HepG2 (cell line): ENCODE measurements at regions not wholly inside any gene's neighbourhood (a gene's known extent, or its start where the extent isn't known, plus 50 kb on each side); places are given as distances from the start of the nearest gene placed in this dataset.

Experiments used
- ATAC-seq: fragments of 200-7000 bp; cut with Tn5 transposase; 3 replicates; pipeline ENCODE4 v1.9.1; 2020; ENCODE audit warnings: mild to moderate bottlenecking, moderate library complexity
- BruUV-seq: library from RNA; stranded (reverse); fragments of 400-500 nt; replicated peaks from 2 replicates; lab custom pipeline; 2021; lab: Mats Ljungman, UMichigan
- CTCF ChIA-PET: fragments of 300-600 bp; formaldehyde crosslinking; extraction: SDS; loops from one replicate; lab custom pipeline; 2021; ENCODE audit warnings: low total read pairs, inconsistent platforms, low intra/inter-chr PET ratio; lab: Yijun Ruan, JAX
- POLR2A ChIA-PET: fragments of 350-600 bp; sonication (Branson Sonifier 250); formaldehyde crosslinking; loops from one replicate; lab custom pipeline; 2020; ENCODE audit warnings: antibody characterized with exemption, inconsistent platforms; lab: Yijun Ruan, JAX
- DNase-seq: peaks from one replicate; pipeline ENCODE4 v3.0.0-alpha.2; 2015; ENCODE audit warnings: low spot score
- FAIRE-seq: peaks from 3 replicates; lab custom pipeline; 2011; peaks lifted over from hg19 to GRCh38; lab: Jason Lieb, UNC
- H2AFZ ChIP-seq: one replicate; pipeline ENCODE4 v1.6.1; 2011; ENCODE audit warnings: low read length, inconsistent platforms
- H3K27ac ChIP-seq: fragments of 300-600 bp; 3 replicates; pipeline ENCODE4 v1.8.0; 2011; ENCODE audit warnings: mixed run types, mild to moderate bottlenecking, mixed read lengths, low read length, inconsistent platforms; ENCODE audit not compliant: insufficient read depth; ENCODE audit errors: extremely low read length
- H3K27me3 ChIP-seq, 2 experiments: fragments of 200-600 bp in 1 of 2; 2 replicates in 1 of 2; 3 replicates in 1 of 2; pipeline versions ENCODE4 v1.6.0 to v1.8.0; 2011; ENCODE audit warnings: low read length in 2 of 2, mild to moderate bottlenecking in 2 of 2, moderate library complexity in 2 of 2, inconsistent platforms in 1 of 2; ENCODE audit not compliant: insufficient read depth in 2 of 2, control insufficient read depth in 1 of 2
- H3K36me3 ChIP-seq, 2 experiments: fragments of 200-600 bp in 1 of 2; replicated peaks in 1 of 2; 2 replicates in 1 of 2; 3 replicates in 1 of 2; pipeline versions ENCODE4 v1.5.1 to v1.8.0; 2011; ENCODE audit warnings: low read length in 2 of 2, inconsistent platforms in 1 of 2; ENCODE audit not compliant: insufficient read depth in 2 of 2, control insufficient read depth in 1 of 2
- H3K4me1 ChIP-seq: 2 replicates; pipeline ENCODE4 v1.5.1; 2012; ENCODE audit warnings: low read length, inconsistent platforms; ENCODE audit not compliant: insufficient read depth
- H3K4me2 ChIP-seq: 2 replicates; pipeline ENCODE4 v1.6.0; 2011; ENCODE audit warnings: low read depth, low read length, inconsistent platforms
- H3K4me3 ChIP-seq, 3 experiments: fragments of 200-600 bp in 1 of 3; sonication (generic), shearing (Covaris generic) in 1 of 3; replicated peaks in 1 of 3; 2 replicates each; pipeline ENCODE4 v1.5.1; 2011 to 2016; ENCODE audit warnings: low read length in 3 of 3, inconsistent platforms in 2 of 3, low read depth in 2 of 3, mild to moderate bottlenecking in 2 of 3, control low read depth in 1 of 3, mixed read lengths in 1 of 3; ENCODE audit not compliant: insufficient read depth in 1 of 3
- H3K79me2 ChIP-seq: one replicate; pipeline ENCODE4 v1.6.1; 2011; ENCODE audit warnings: low read length, inconsistent platforms; ENCODE audit not compliant: insufficient read depth
- H3K9ac ChIP-seq: 2 replicates; pipeline ENCODE4 v1.6.0; 2011; ENCODE audit warnings: mild to moderate bottlenecking, low read depth, low read length, inconsistent platforms; ENCODE audit not compliant: insufficient read depth
- H3K9me3 ChIP-seq: 2 replicates; pipeline ENCODE4 v1.5.1; 2012; ENCODE audit warnings: mild to moderate bottlenecking, low read length
- H4K20me1 ChIP-seq: 2 replicates; pipeline ENCODE4 v1.6.0; 2011; ENCODE audit warnings: inconsistent platforms, mild to moderate bottlenecking, low read length, moderate library complexity; ENCODE audit not compliant: insufficient read depth
- EP300 ChIP-seq, 3 experiments: sonication (generic) in 1 of 3; formaldehyde crosslinking in 1 of 3; IDR thresholded peaks; 2 replicates each; pipeline versions ENCODE4 v1.5.1 to v1.6.1; 2011 to 2020; ENCODE audit warnings: low read depth in 2 of 3, low read length in 2 of 3, borderline replicate concordance in 1 of 3, improper control_type of control experiment in 1 of 3, mild to moderate bottlenecking in 1 of 3, missing genetic modification reagents in 1 of 3, moderate library complexity in 1 of 3
- HDAC1 ChIP-seq: sonication (generic); formaldehyde crosslinking; IDR thresholded peaks from 2 replicates; pipeline ENCODE4 v1.5.1; 2020; ENCODE audit warnings: mild to moderate bottlenecking, missing genetic modification reagents
- JUNB ChIP-seq: sonication (generic); formaldehyde crosslinking; IDR thresholded peaks from 2 replicates; pipeline ENCODE4 v1.8.0; 2022; ENCODE audit warnings: missing genetic modification reagents, mild to moderate bottlenecking, borderline replicate concordance
- MEIS2 ChIP-seq: sonication (generic); formaldehyde crosslinking; IDR thresholded peaks from 2 replicates; pipeline ENCODE4 v1.9.0; 2021; ENCODE audit warnings: mild to moderate bottlenecking, missing genetic modification reagents
- MTA1 ChIP-seq: sonication (generic); formaldehyde crosslinking; IDR thresholded peaks from 2 replicates; pipeline ENCODE4 v1.4.0; 2020; ENCODE audit warnings: missing genetic modification reagents, mild to moderate bottlenecking, borderline replicate concordance
- NCOA1 ChIP-seq: sonication (generic); formaldehyde crosslinking; IDR thresholded peaks from 2 replicates; pipeline ENCODE4 v1.9.0; 2021; ENCODE audit warnings: missing genetic modification reagents
- SALL2 ChIP-seq: sonication (generic); formaldehyde crosslinking; IDR thresholded peaks from 2 replicates; pipeline ENCODE4 v1.8.1; 2023; ENCODE audit warnings: mild to moderate bottlenecking, missing genetic modification reagents, inconsistent platforms
- SIX4 ChIP-seq: sonication (generic); formaldehyde crosslinking; IDR thresholded peaks from 2 replicates; pipeline ENCODE4 v1.4.0; 2020; ENCODE audit warnings: missing genetic modification reagents
- SOX13 ChIP-seq, 3 experiments: fragments of 450-650 bp in 1 of 3; sonication (generic) in 1 of 3; formaldehyde crosslinking in 1 of 3; IDR thresholded peaks in 2 of 3; conservative IDR thresholded peaks in 1 of 3; 2 replicates each; pipeline versions ENCODE4 v1.5.0 to v1.6.1; 2016 to 2020; ENCODE audit warnings: antibody characterized with exemption in 1 of 3, mild to moderate bottlenecking in 1 of 3, missing compliant biosample characterization in 1 of 3, missing genetic modification reagents in 1 of 3, moderate library complexity in 1 of 3
- SRF ChIP-seq: IDR thresholded peaks from 2 replicates; pipeline ENCODE4 v1.6.1; 2011; ENCODE audit warnings: mild to moderate bottlenecking, low read depth, low read length, moderate library complexity
- SRY ChIP-seq: sonication (generic); formaldehyde crosslinking; IDR thresholded peaks from 2 replicates; pipeline ENCODE4 v1.8.0; 2022; ENCODE audit warnings: mild to moderate bottlenecking, missing genetic modification reagents
- ZC3H13 ChIP-seq: sonication (generic); formaldehyde crosslinking; IDR thresholded peaks from 2 replicates; pipeline ENCODE4 v1.8.1; 2023; ENCODE audit warnings: mild to moderate bottlenecking, missing genetic modification reagents, moderate library complexity
- ZMYM3 ChIP-seq: sonication (generic); formaldehyde crosslinking; IDR thresholded peaks from 2 replicates; pipeline ENCODE4 v1.5.1; 2020; ENCODE audit warnings: mild to moderate bottlenecking, missing genetic modification reagents
- ZNF460 ChIP-seq: sonication (generic); formaldehyde crosslinking; IDR thresholded peaks from 2 replicates; pipeline ENCODE4 v1.5.1; 2020; ENCODE audit warnings: missing genetic modification reagents, mild to moderate bottlenecking, borderline replicate concordance
- ZNF563 ChIP-seq: sonication (generic); formaldehyde crosslinking; IDR thresholded peaks from 2 replicates; pipeline ENCODE4 v1.8.0; 2022; ENCODE audit warnings: mild to moderate bottlenecking, moderate library complexity, missing genetic modification reagents
- ZNF746 ChIP-seq: sonication (generic); formaldehyde crosslinking; IDR thresholded peaks from 2 replicates; pipeline ENCODE4 v1.8.0; 2022; ENCODE audit warnings: mild to moderate bottlenecking, missing genetic modification reagents
- ZNF766 ChIP-seq: sonication (generic); formaldehyde crosslinking; IDR thresholded peaks from 2 replicates; pipeline ENCODE4 v1.5.0; 2020; ENCODE audit warnings: missing genetic modification reagents, borderline replicate concordance
- ZSCAN29 ChIP-seq: sonication (generic); formaldehyde crosslinking; conservative IDR thresholded peaks from 2 replicates; pipeline ENCODE4 v1.4.0; 2020; ENCODE audit warnings: mild to moderate bottlenecking, missing genetic modification reagents
- WGBS: methylation state at CpG from one replicate; pipeline ENCODE4 v1.1.6; 2017; ENCODE audit warnings: low lambda C conversion rate; 5-methylcytosine and 5-hydroxymethylcytosine counted together
- in situ Hi-C: cut with HindIII; loops from 2 replicates; pipeline ENCODE4 v1.10.0; 2017; ENCODE audit warnings: low pct_unique_long_range_greater_than_20kb; ENCODE audit not compliant: extremely low pct_ligation_motif_present
- intact Hi-C: fragments of 100-400 bp; cut with micrococcal nuclease; formaldehyde crosslinking; loops from one replicate; pipeline ENCODE4 v1.10.0; 2022; ENCODE audit not compliant: unreplicated experiment

DNA sequence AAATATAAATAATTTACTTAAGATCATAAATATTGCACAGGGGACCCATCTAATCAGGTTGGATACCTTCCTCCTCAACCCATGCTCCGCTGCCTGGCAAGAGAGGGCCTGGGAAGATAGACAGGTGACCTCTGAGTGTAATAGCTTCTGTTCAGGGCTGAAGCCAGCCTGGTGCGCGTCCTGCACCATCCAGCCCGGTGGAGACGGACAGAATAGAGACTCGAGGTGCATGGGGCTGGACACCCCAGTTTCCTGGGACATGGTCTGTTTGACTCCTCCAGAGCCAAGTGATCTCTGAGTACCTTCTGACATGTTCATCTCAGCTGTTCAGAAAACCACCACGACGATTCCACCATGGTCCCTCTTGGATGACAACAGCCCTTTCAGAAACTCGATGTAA is 209.3 kb upstream of the MYT1L start:
- Histone ChIP-seq H3K4me1 (peaks cover 18% of the 10 kb centered on the region), H3K4me2 (no peak overlapping the region), H4K20me1 (no peaks in the 10 kb centered on the region), H3K9ac (no peak overlapping the region), H3K9me3 (no peaks in the 10 kb centered on the region), H3K79me2 (no peaks in the 10 kb centered on the region), H2AFZ (no peak overlapping the region), H3K27ac (no peak overlapping the region), H3K4me3 (no peak overlapping the region), H3K27me3 (peaks cover 1 to 3% of the 10 kb centered on the region in 2 experiments; a peak in 3 of 5 replicates), H3K36me3 (no peaks in the 10 kb centered on the region)
- WGBS, result 40% methylated on average over 9 of the region's 9 CpGs
- intact Hi-C loops (no loop called here), in situ Hi-C loops (no loop called here)
- no TSS peak for BruUV-seq
- ChIA-PET POLR2A (no interaction called here), CTCF (no interaction called here)
- DNase-seq (no peak), FAIRE-seq (no peak), ATAC-seq (no peak)
- no peak for TF ChIP-seq SOX13 (IDR thresholded peaks at IDR 0.05)
- TF ChIP-seq SOX13 (CRISPR knock-in tag; conservative IDR thresholded peaks at IDR 0.05 in 1 of 2, IDR thresholded peaks at IDR 0.05 in 1 of 2), result no peak
- TF ChIP-seq ZSCAN29, result no peak
- TF ChIP-seq ZNF746, result no peak
- no peak for TF ChIP-seq NCOA1 (CRISPR knock-in tag)
- TF ChIP-seq ZC3H13 (CRISPR knock-in tag), result no peak
- no peak for TF ChIP-seq ZNF766
- no peak for TF ChIP-seq SRY (CRISPR knock-in tag)
- no peak for TF ChIP-seq ZMYM3 (CRISPR knock-in tag)

DNA sequence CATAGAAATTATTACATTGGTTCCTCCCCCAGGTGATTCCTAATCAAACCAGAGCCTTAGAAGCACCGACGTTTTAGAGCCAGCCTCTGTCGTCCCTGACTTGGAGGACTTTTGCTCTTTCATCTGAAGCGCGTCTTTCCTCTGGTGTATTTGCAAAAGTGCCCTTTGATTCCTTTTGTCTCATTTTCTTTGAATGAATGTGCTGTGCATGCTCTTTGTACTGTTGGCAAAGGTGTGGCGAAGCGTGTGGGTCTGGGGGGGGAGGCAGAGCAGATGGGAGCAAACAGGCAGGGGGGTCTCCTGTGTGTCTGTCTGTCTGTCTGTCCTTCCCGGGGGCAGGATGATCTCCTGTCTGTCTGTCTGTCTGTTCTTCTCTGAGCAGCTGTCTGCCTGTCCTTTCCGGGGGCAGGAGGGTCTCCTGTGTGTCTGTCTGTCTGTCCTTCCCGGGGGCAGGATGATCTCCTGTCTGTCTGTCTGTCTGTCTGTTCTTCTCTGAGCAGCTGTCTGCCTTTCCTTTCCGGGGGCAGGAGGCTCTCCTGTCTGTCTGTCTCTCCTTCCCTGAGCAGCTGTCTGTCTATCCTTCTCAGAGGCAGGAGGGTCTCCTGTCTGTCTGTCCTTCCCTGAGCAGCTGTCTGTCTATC is 205.5 kb upstream of the MYT1L start:
- no peak overlapping the region for H2AFZ ChIP-seq
- H3K9ac ChIP-seq, result no peak overlapping the region
- peak overlapping the region; percentile 41 for H3K4me2 ChIP-seq
- WGBS, result 1% methylated on average over 11 of the region's 11 CpGs
- intact Hi-C loops, result no loop called here
- H3K4me3 ChIP-seq, result peak overlapping the region in 1 of 3 experiments; percentile 6; a peak in 1 of 6 replicates
- in situ Hi-C loops, result no loop called here
- H4K20me1 ChIP-seq, result no peaks in the 10 kb centered on the region
- DNase-seq, result peak; percentile 86
- ChIA-PET CTCF (no interaction called here), POLR2A (no interaction called here)
- H3K27me3 ChIP-seq, result peaks cover 1 to 3% of the 10 kb centered on the region in 2 experiments; a peak in 2 of 5 replicates
- no peaks in the 10 kb centered on the region for H3K36me3 ChIP-seq
- FAIRE-seq, result peak; percentile 65
- peaks cover 18% of the 10 kb centered on the region for H3K4me1 ChIP-seq
- no peaks in the 10 kb centered on the region for H3K79me2 ChIP-seq
- BruUV-seq, result no TSS peak
- H3K27ac ChIP-seq, result no peak overlapping the region
- ATAC-seq, result peak; percentile 87
- no peaks in the 10 kb centered on the region for H3K9me3 ChIP-seq
- TF ChIP-seq ZNF563 (CRISPR knock-in tag), result no peak
- no peak for TF ChIP-seq SIX4 (CRISPR knock-in tag)
- no peak for TF ChIP-seq SRF
- peak; percentile 60 for TF ChIP-seq HDAC1 (CRISPR knock-in tag)
- TF ChIP-seq SALL2 (CRISPR knock-in tag), result 0 out of 2 replicates have a peak, but pooled peaks have one; percentile 38
- peak in 1 of 2 experiments; percentile 66; a peak in 1 of 4 replicates for TF ChIP-seq EP300 (IDR thresholded peaks at IDR 0.05; ENCODE audit: low read depth in 2 of 2, low read length in 2 of 2)
- TF ChIP-seq EP300 (CRISPR knock-in tag; IDR thresholded peaks at IDR 0.05; ENCODE audit: borderline replicate concordance), result peak; percentile 41; the same call in 1 of the 2 replicates
- TF ChIP-seq JUNB (CRISPR knock-in tag), result 0 out of 2 replicates have a peak, but pooled peaks have one; percentile 33
- TF ChIP-seq MTA1 (CRISPR knock-in tag), result 0 out of 2 replicates have a peak, but pooled peaks have one; percentile 41
- no peak for TF ChIP-seq ZNF460
- no peak for TF ChIP-seq MEIS2 (CRISPR knock-in tag)
